22Rv1 (cell line): ENCODE measurements at regions not wholly inside any gene's neighbourhood (a gene's known extent, or its start where the extent isn't known, plus 50 kb on each side); places are given as distances from the start of the nearest gene placed in this dataset.
"Not testable (repeated sequence)": the region's sequence is repeated elsewhere in the genome, so short reads cannot be mapped to it uniquely, and the experiment has no call there.

Experiments
- H3K27ac ChIP-seq: fragments of 450-650 bp; 2 replicates; pipeline ENCODE4 v1.5.1; 2017
- ZFX ChIP-seq: fragments of 450-650 bp; IDR thresholded peaks from 2 replicates; pipeline ENCODE4 v1.6.1; 2017; ENCODE audit warnings: antibody characterized with exemption, borderline replicate concordance
- TF ChIP-seq, protein P1 (sequence below): fragments of 450-650 bp; IDR thresholded peaks from 2 replicates; pipeline ENCODE4 v1.5.1; 2017; ENCODE audit warnings: mild to moderate bottlenecking

DNA sequence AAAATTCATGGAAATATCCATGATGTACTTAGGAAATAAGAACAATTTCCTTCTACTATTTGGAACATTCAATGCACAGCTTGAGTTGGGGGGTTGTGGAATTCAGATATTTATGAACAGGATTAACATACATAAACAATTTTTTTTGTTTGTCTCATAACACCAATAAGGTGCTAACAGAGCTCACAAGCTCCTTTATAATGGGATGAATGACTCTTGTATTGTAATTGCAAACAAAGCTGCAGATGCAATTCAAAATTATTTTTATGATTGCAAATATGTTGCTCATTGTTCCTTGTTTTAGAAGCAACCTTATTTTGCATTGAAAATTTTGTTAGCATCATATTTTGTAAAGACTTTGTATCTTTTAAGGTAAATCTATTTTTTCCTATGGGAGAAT, 265.7 kb downstream of the PCDH17 start:
- H3K27ac ChIP-seq: no peak overlapping the region
- TF ChIP-seq ZFX: no peak
- TF ChIP-seq, protein P1, sequence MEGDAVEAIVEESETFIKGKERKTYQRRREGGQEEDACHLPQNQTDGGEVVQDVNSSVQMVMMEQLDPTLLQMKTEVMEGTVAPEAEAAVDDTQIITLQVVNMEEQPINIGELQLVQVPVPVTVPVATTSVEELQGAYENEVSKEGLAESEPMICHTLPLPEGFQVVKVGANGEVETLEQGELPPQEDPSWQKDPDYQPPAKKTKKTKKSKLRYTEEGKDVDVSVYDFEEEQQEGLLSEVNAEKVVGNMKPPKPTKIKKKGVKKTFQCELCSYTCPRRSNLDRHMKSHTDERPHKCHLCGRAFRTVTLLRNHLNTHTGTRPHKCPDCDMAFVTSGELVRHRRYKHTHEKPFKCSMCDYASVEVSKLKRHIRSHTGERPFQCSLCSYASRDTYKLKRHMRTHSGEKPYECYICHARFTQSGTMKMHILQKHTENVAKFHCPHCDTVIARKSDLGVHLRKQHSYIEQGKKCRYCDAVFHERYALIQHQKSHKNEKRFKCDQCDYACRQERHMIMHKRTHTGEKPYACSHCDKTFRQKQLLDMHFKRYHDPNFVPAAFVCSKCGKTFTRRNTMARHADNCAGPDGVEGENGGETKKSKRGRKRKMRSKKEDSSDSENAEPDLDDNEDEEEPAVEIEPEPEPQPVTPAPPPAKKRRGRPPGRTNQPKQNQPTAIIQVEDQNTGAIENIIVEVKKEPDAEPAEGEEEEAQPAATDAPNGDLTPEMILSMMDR: no peak

DNA sequence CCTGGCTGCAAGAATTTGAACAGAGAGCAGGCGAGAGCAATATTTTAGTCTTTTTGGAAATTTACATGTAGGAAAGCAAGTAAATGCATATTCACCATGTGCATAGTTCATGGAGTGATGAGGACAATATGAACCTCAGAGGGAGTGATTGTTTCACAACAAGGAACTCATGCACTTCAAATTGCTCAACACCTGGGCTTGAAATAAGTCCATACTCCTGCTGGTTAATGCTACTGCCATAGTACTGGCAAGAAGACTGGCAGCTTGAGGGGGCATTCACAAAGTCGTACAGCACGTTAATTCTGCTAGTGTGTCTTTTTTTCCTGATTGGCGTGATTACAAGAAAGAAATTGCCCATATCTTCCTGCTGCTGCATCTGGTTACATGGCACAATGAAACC, 267.6 kb downstream of the PCDH17 start:
- no peak overlapping the region for H3K27ac ChIP-seq
- TF ChIP-seq, protein P1: no peak
- TF ChIP-seq ZFX: no peak

DNA sequence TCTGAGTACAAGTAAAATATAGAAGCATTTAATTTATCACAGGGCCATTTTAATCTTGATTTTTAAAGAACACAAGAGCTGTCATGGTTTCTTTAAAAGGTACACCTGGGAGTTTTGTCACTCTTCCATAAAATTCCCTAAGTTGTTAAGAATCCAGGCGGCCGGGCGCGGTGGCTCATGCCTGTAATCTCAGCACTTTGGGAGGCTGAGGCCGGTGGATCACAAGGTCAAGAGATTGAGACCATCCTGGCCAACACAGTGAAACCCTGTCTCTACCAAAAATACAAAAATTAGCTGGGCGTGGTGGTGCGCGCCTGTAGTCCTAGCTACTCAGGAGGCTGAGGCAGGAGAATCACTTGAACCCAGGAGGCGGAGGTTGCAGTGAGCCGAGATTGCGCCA, 278.3 kb downstream of the PCDH17 start:
- H3K27ac ChIP-seq: not testable (repeated sequence)

DNA sequence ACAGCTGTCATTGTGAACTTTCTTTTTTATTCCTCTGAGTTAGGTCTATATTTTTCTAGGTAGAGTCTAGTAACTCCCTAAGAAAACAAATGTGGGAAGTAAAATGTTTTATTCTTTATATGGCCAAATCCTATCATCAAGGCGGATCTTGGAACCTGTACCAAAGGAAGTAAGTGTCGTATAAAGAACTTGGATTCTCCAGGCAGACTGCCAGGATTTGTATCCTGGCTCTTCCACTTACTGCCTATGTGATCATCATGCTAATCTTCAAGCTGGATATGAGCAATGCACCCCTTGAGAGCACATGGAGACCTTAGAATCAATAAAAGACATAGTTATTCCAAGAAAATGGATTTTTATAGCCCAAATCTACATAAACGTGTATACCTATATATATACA, 286.5 kb downstream of the PCDH17 start:
- TF ChIP-seq ZFX: no peak
- TF ChIP-seq, protein P1: no peak

DNA sequence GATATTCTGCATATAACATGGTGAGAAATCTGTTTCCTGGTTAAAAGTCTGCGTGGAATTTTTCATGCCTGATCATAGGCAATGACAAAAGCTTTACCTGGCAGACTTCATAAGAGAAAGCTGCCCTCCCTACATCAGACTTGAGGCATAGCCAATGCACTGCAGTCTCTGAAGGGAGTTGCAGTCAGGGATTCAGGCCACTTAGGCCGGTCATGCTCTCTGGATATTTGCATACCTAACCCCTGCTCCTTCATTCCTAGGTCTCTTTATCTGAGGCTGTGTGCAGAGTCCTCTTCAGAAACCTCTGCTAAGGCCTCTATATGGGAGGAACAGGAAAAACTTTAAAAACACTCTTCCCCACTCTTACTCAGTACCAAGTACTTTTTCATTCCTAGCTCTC, 287.4 kb downstream of the PCDH17 start:
- no peak for TF ChIP-seq ZFX
- TF ChIP-seq, protein P1: no peak
- no peak overlapping the region for H3K27ac ChIP-seq

More for the DNA sequence above, 286.5 kb downstream of the PCDH17 start:
- H3K27ac ChIP-seq: no peak overlapping the region

DNA sequence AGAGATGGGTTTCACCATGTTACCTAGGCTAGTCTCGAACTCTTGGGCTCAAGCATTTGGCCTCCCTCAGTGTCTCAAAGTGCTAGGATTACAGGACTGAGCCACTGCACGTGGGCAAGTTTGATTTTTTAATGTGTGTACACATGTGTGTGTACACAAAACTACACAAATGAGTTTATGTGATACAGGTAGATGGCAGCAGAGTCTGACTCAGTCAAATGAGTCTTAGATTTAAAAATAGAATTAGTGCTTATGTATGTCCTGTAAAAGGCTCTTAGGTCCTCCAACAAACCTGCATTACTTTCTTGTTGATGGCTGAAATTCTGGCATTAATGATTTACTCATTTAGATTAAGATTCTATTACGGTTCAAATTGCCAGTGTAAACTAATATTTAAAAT, 293.7 kb downstream of the PCDH17 start:
- no peak overlapping the region for H3K27ac ChIP-seq
- TF ChIP-seq, protein P1: peak; percentile 54
- no peak for TF ChIP-seq ZFX

DNA sequence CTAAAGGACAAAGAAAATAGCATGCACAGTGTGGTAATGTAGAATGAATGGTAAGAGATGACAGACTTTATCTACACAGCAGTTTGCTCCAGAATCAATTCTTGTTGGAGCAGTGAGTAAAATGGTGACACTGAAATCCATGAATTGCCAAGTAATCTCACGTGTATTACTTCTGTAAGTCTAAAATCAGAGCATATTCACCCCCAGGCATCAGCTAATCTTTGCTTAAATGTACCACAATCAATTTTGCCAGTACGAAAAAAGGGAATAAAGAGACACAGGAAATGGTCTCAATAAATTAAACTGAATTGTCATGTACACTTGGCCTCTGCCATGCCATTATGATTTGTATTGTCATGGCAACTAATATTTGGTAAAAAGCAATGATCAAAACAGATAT, 294.2 kb downstream of the PCDH17 start:
- TF ChIP-seq, protein P1: no peak
- TF ChIP-seq ZFX: no peak
- no peak overlapping the region for H3K27ac ChIP-seq

DNA sequence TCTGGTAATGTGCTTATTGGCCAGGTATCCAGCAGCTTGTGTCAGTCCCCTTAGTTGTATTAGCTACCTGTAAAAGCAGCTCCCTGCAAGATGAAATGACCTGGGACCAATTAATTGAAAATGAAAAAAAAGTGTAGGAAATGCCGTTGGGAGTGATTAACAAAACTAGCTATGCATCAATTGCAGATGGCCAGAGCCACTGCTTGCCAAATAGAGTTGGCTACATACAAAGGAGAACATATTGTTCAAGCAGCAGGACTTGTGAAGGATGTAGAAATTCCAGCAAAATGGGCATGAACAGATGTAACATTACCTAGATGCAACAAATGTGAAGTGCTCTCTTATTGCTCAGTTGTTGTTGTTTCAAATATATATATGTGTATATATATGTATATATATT, 300.5 kb downstream of the PCDH17 start:
- H3K27ac ChIP-seq: no peak overlapping the region
- TF ChIP-seq ZFX: no peak
- TF ChIP-seq, protein P1: no peak
